ENCODE measurements at regions not wholly inside any gene's neighbourhood (a gene's known extent, or its start where the extent isn't known, plus 50 kb on each side); places are given as distances from the start of the nearest gene placed in this dataset.

GRCh38 chr9:134487066-134487710 is 154.4 kb upstream of the COL5A1 start:
- no peaks in the 10 kb centered on the region for H3K36me3 ChIP-seq (ENCODE audit: control insufficient read depth in 1 of 2, insufficient read depth in 2 of 2, low read length in 2 of 2)

GRCh38 chr9:134488331-134489280 is 153.0 kb upstream of the COL5A1 start:
- H3K9me3 ChIP-seq (ENCODE audit: control insufficient read depth in 1 of 2, low read length in 2 of 2): no peaks in the 10 kb centered on the region
- no peaks in the 10 kb centered on the region for H3K36me3 ChIP-seq (ENCODE audit: control insufficient read depth in 1 of 2, insufficient read depth in 2 of 2, low read length in 2 of 2)
- no peak overlapping the region for H3K4me3 ChIP-seq (ENCODE audit: low read depth in 1 of 2, low read length in 2 of 2)
- H3K27me3 ChIP-seq (ENCODE audit: low read depth, low read length): no peaks in the 10 kb centered on the region
- no peak overlapping the region for H3K27ac ChIP-seq (ENCODE audit: low read length)
- H3K4me1 ChIP-seq (ENCODE audit: control insufficient read depth in 1 of 2, insufficient read depth in 2 of 2, low read length in 2 of 2): peaks cover 0 to 3% of the 10 kb centered on the region in 2 donors

More at GRCh38 chr9:134487066-134487710, 154.4 kb upstream of the COL5A1 start:
- no peaks in the 10 kb centered on the region for H3K4me1 ChIP-seq (ENCODE audit: control insufficient read depth in 1 of 2, insufficient read depth in 2 of 2, low read length in 2 of 2)
- no peaks in the 10 kb centered on the region for H3K27me3 ChIP-seq (ENCODE audit: low read depth, low read length)
- no peaks in the 10 kb centered on the region for H3K9me3 ChIP-seq (ENCODE audit: control insufficient read depth in 1 of 2, low read length in 2 of 2)
- no peak overlapping the region for H3K4me3 ChIP-seq (ENCODE audit: low read depth in 1 of 2, low read length in 2 of 2)
- H3K27ac ChIP-seq (ENCODE audit: low read length): no peak overlapping the region

GRCh38 chr9:134489621-134490408 is 151.8 kb upstream of the COL5A1 start:
- Histone ChIP-seq H3K9me3 (ENCODE audit: control insufficient read depth in 1 of 2, low read length in 2 of 2) (no peaks in the 10 kb centered on the region), H3K4me3 (ENCODE audit: low read depth in 1 of 2, low read length in 2 of 2) (no peak overlapping the region), H3K27me3 (ENCODE audit: low read depth, low read length) (no peaks in the 10 kb centered on the region), H3K4me1 (ENCODE audit: control insufficient read depth in 1 of 2, insufficient read depth in 2 of 2, low read length in 2 of 2) (peaks cover 0 to 3% of the 10 kb centered on the region in 2 donors), H3K36me3 (ENCODE audit: control insufficient read depth in 1 of 2, insufficient read depth in 2 of 2, low read length in 2 of 2) (no peaks in the 10 kb centered on the region), H3K27ac (ENCODE audit: low read length) (no peak overlapping the region)

GRCh38 chr9:134490446-134490845 is 151.2 kb upstream of the COL5A1 start:
- Histone ChIP-seq H3K27ac (ENCODE audit: low read length) (no peak overlapping the region), H3K27me3 (ENCODE audit: low read depth, low read length) (no peaks in the 10 kb centered on the region), H3K9me3 (ENCODE audit: control insufficient read depth in 1 of 2, low read length in 2 of 2) (no peaks in the 10 kb centered on the region), H3K4me3 (ENCODE audit: low read depth in 1 of 2, low read length in 2 of 2) (no peak overlapping the region), H3K4me1 (ENCODE audit: control insufficient read depth in 1 of 2, insufficient read depth in 2 of 2, low read length in 2 of 2) (peaks cover 0 to 3% of the 10 kb centered on the region in 2 donors), H3K36me3 (ENCODE audit: control insufficient read depth in 1 of 2, insufficient read depth in 2 of 2, low read length in 2 of 2) (no peaks in the 10 kb centered on the region)

GRCh38 chr9:134491196-134491835 is 150.3 kb upstream of the COL5A1 start:
- H3K4me1 ChIP-seq (ENCODE audit: control insufficient read depth in 1 of 2, insufficient read depth in 2 of 2, low read length in 2 of 2): peaks cover 0 to 3% of the 10 kb centered on the region in 2 donors
- H3K9me3 ChIP-seq (ENCODE audit: control insufficient read depth in 1 of 2, low read length in 2 of 2): no peaks in the 10 kb centered on the region
- no peak overlapping the region for H3K4me3 ChIP-seq (ENCODE audit: low read depth in 1 of 2, low read length in 2 of 2)
- no peaks in the 10 kb centered on the region for H3K36me3 ChIP-seq (ENCODE audit: control insufficient read depth in 1 of 2, insufficient read depth in 2 of 2, low read length in 2 of 2)
- no peak overlapping the region for H3K27ac ChIP-seq (ENCODE audit: low read length)
- H3K27me3 ChIP-seq (ENCODE audit: low read depth, low read length): no peaks in the 10 kb centered on the region

- Histone ChIP-seq H3K27ac (ENCODE audit: low read length) (no peak overlapping the region), H3K4me3 (ENCODE audit: low read depth in 1 of 2, low read length in 2 of 2) (no peak overlapping the region), H3K9me3 (ENCODE audit: control insufficient read depth in 1 of 2, low read length in 2 of 2) (no peaks in the 10 kb centered on the region), H3K36me3 (ENCODE audit: control insufficient read depth in 1 of 2, insufficient read depth in 2 of 2, low read length in 2 of 2) (no peaks in the 10 kb centered on the region), H3K4me1 (ENCODE audit: control insufficient read depth in 1 of 2, insufficient read depth in 2 of 2, low read length in 2 of 2) (peaks cover 0 to 3% of the 10 kb centered on the region in 2 donors), H3K27me3 (ENCODE audit: low read depth, low read length) (no peaks in the 10 kb centered on the region)
These were observed 149.7 kb upstream of the COL5A1 start for GRCh38 chr9:134491856-134492255.

GRCh38 chr9:134492281-134492691 is 149.3 kb upstream of the COL5A1 start:
- Histone ChIP-seq H3K27ac (ENCODE audit: low read length) (no peak overlapping the region), H3K9me3 (ENCODE audit: control insufficient read depth in 1 of 2, low read length in 2 of 2) (no peaks in the 10 kb centered on the region), H3K4me1 (ENCODE audit: control insufficient read depth in 1 of 2, insufficient read depth in 2 of 2, low read length in 2 of 2) (peaks cover 0 to 3% of the 10 kb centered on the region in 2 donors), H3K36me3 (ENCODE audit: control insufficient read depth in 1 of 2, insufficient read depth in 2 of 2, low read length in 2 of 2) (no peaks in the 10 kb centered on the region), H3K27me3 (ENCODE audit: low read depth, low read length) (no peaks in the 10 kb centered on the region), H3K4me3 (ENCODE audit: low read depth in 1 of 2, low read length in 2 of 2) (no peak overlapping the region)

- Histone ChIP-seq H3K27ac (ENCODE audit: low read length) (no peak overlapping the region), H3K9me3 (ENCODE audit: control insufficient read depth in 1 of 2, low read length in 2 of 2) (no peaks in the 10 kb centered on the region), H3K36me3 (ENCODE audit: control insufficient read depth in 1 of 2, insufficient read depth in 2 of 2, low read length in 2 of 2) (no peaks in the 10 kb centered on the region), H3K27me3 (ENCODE audit: low read depth, low read length) (no peaks in the 10 kb centered on the region), H3K4me3 (ENCODE audit: low read depth in 1 of 2, low read length in 2 of 2) (no peak overlapping the region), H3K4me1 (ENCODE audit: control insufficient read depth in 1 of 2, insufficient read depth in 2 of 2, low read length in 2 of 2) (peaks cover 0 to 3% of the 10 kb centered on the region in 2 donors)
These were observed 148.7 kb upstream of the COL5A1 start for GRCh38 chr9:134492721-134493460.

GRCh38 chr9:134493461-134494272 is 147.9 kb upstream of the COL5A1 start:
- Histone ChIP-seq H3K9me3 (ENCODE audit: control insufficient read depth in 1 of 2, low read length in 2 of 2) (no peaks in the 10 kb centered on the region), H3K4me1 (ENCODE audit: control insufficient read depth in 1 of 2, insufficient read depth in 2 of 2, low read length in 2 of 2) (peaks cover 0 to 3% of the 10 kb centered on the region in 2 donors), H3K27ac (ENCODE audit: low read length) (no peak overlapping the region), H3K4me3 (ENCODE audit: low read depth in 1 of 2, low read length in 2 of 2) (no peak overlapping the region), H3K36me3 (ENCODE audit: control insufficient read depth in 1 of 2, insufficient read depth in 2 of 2, low read length in 2 of 2) (no peaks in the 10 kb centered on the region), H3K27me3 (ENCODE audit: low read depth, low read length) (no peaks in the 10 kb centered on the region)
